H1 (cell line): ENCODE measurements at regions not wholly inside any gene's neighbourhood (a gene's known extent, or its start where the extent isn't known, plus 50 kb on each side); places are given as distances from the start of the nearest gene placed in this dataset.

Experiments
- CTCF ChIA-PET: fragments of 300-600 bp; sonication (Branson Sonifier 250); formaldehyde crosslinking; loops from one replicate; lab custom pipeline; 2021; ENCODE audit not compliant: partially characterized antibody; lab: Charles Lee
- POLR2A ChIA-PET: fragments of 300-600 bp; sonication (Branson Sonifier 250); formaldehyde crosslinking; loops from one replicate; lab custom pipeline; 2021; ENCODE audit warnings: inconsistent platforms; ENCODE audit not compliant: partially characterized antibody; lab: Charles Lee
- DNase-seq, 2 experiments: peaks; one replicate each; pipeline versions ENCODE4 v3.0.0 to v3.0.0-alpha.2; 2010 to 2022; ENCODE audit warnings: low spot score in 2 of 2, low read depth in 1 of 2, mixed read lengths in 1 of 2
- FAIRE-seq: peaks from 2 replicates; lab custom pipeline; 2011; peaks lifted over from hg19 to GRCh38; lab: Jason Lieb, UNC
- H2AFZ ChIP-seq: 2 replicates; pipeline ENCODE4 v1.8.1; 2012; ENCODE audit warnings: low read length, inconsistent platforms
- H2AK5ac ChIP-seq: 2 replicates; pipeline ENCODE4 v1.6.1; 2013; ENCODE audit warnings: low read depth, low read length
- H2BK120ac ChIP-seq: replicated peaks from 2 replicates; pipeline ENCODE3; 2013; ENCODE audit warnings: low read depth, low read length, inconsistent platforms
- H2BK12ac ChIP-seq: 2 replicates; pipeline ENCODE4 v1.6.1; 2013; ENCODE audit warnings: low read depth, low read length
- H2BK15ac ChIP-seq: 2 replicates; pipeline ENCODE4 v1.6.1; 2013; ENCODE audit warnings: low read length
- H2BK20ac ChIP-seq: 2 replicates; pipeline ENCODE4 v1.6.1; 2013; ENCODE audit warnings: low read length
- H2BK5ac ChIP-seq: 2 replicates; pipeline ENCODE4 v1.6.1; 2013; ENCODE audit warnings: low read depth, low read length
- H3K14ac ChIP-seq: 2 replicates; pipeline ENCODE4 v1.6.1; 2013; ENCODE audit warnings: inconsistent platforms; ENCODE audit not compliant: insufficient read length
- H3K18ac ChIP-seq: 2 replicates; pipeline ENCODE4 v1.6.1; 2013; ENCODE audit warnings: low read length; ENCODE audit errors: extremely low read depth
- H3K23ac ChIP-seq: 2 replicates; pipeline ENCODE4 v1.6.1; 2013; ENCODE audit warnings: inconsistent platforms; ENCODE audit not compliant: insufficient read length
- H3K23me2 ChIP-seq: 2 replicates; pipeline ENCODE4 v1.6.1; 2013; ENCODE audit warnings: low read depth, low read length
- H3K27ac ChIP-seq: 2 replicates; pipeline ENCODE4 v1.6.1; 2011; ENCODE audit warnings: low read depth, low read length, inconsistent platforms
- H3K27me3 ChIP-seq, 4 experiments: replicated peaks in 1 of 4; 1 replicate in 1 of 4; 2 replicates in 3 of 4; pipeline versions ENCODE4 v1.6.1 to v1.8.1; 2011 to 2013; ENCODE audit warnings: low read length in 3 of 4, mild to moderate bottlenecking in 3 of 4, inconsistent platforms in 2 of 4, mixed read lengths in 2 of 4, moderate library complexity in 1 of 4; ENCODE audit not compliant: control insufficient read depth in 3 of 4, insufficient read depth in 3 of 4; ENCODE audit errors: extremely low read depth in 1 of 4
- H3K36me3 ChIP-seq, 4 experiments: 2 replicates each; pipeline versions ENCODE4 v1.6.1 to v1.8.1; 2011 to 2013; ENCODE audit warnings: mild to moderate bottlenecking in 4 of 4, low read length in 3 of 4, moderate library complexity in 2 of 4, control low read depth in 1 of 4, inconsistent platforms in 1 of 4; ENCODE audit not compliant: insufficient read depth in 4 of 4, control insufficient read depth in 2 of 4
- H3K4ac ChIP-seq: replicated peaks from 2 replicates; pipeline ENCODE3; 2013; ENCODE audit warnings: low read length, low read depth, mixed read lengths, inconsistent platforms; ENCODE audit not compliant: insufficient read length
- H3K4me1 ChIP-seq, 4 experiments: replicated peaks in 1 of 4; 1 replicate in 1 of 4; 2 replicates in 3 of 4; pipeline versions ENCODE4 v1.6.1 to v1.8.1; 2011 to 2013; ENCODE audit warnings: low read length in 3 of 4, inconsistent platforms in 2 of 4, mixed read lengths in 1 of 4; ENCODE audit not compliant: insufficient read depth in 4 of 4, control insufficient read depth in 3 of 4
- H3K4me2 ChIP-seq, 2 experiments: 2 replicates each; pipeline versions ENCODE4 v1.6.1 to v1.8.1; 2011 to 2013; ENCODE audit warnings: low read depth in 2 of 2, low read length in 2 of 2, control low read depth in 1 of 2, inconsistent platforms in 1 of 2, mild to moderate bottlenecking in 1 of 2; ENCODE audit not compliant: insufficient read depth in 1 of 2
- H3K4me3 ChIP-seq, 4 experiments: fragments of 200-600, 300-600 bp in 1 of 4; sonication (generic), shearing (Covaris generic), sonication (Bioruptor Twin) in 1 of 4; 2 replicates each; pipeline versions ENCODE4 v1.5.1 to v1.8.1; 2011 to 2016; ENCODE audit warnings: low read length in 4 of 4, low read depth in 3 of 4, control low read depth in 2 of 4, inconsistent platforms in 2 of 4, mild to moderate bottlenecking in 2 of 4, mixed read lengths in 1 of 4, moderate library complexity in 1 of 4; ENCODE audit not compliant: insufficient read depth in 2 of 4; ENCODE audit errors: extremely low read depth in 1 of 4
- H3K56ac ChIP-seq: replicated peaks from 2 replicates; pipeline ENCODE3; 2013; ENCODE audit warnings: low read depth, mild to moderate bottlenecking, mixed read lengths, low read length, inconsistent platforms; ENCODE audit not compliant: insufficient read length
- H3K79me1 ChIP-seq: 2 replicates; pipeline ENCODE4 v1.6.1; 2013; ENCODE audit warnings: low read depth, low read length, control low read depth
- H3K79me2 ChIP-seq, 2 experiments: 2 replicates each; pipeline versions ENCODE4 v1.6.1 to v1.8.1; 2012 to 2013; ENCODE audit warnings: low read length in 2 of 2, mild to moderate bottlenecking in 2 of 2, inconsistent platforms in 1 of 2; ENCODE audit not compliant: insufficient read depth in 2 of 2, control insufficient read depth in 1 of 2
- H3K9ac ChIP-seq, 4 experiments: replicated peaks in 1 of 4; 1 replicate in 1 of 4; 2 replicates in 3 of 4; pipeline versions ENCODE4 v1.6.1 to v1.8.1; 2011 to 2013; ENCODE audit warnings: low read depth in 3 of 4, low read length in 3 of 4, control low read depth in 2 of 4, mild to moderate bottlenecking in 2 of 4, moderate library complexity in 2 of 4, inconsistent platforms in 1 of 4; ENCODE audit errors: extremely low read depth in 1 of 4
- H3K9me3 ChIP-seq, 2 experiments: 2 replicates each; pipeline versions ENCODE4 v1.6.1 to v1.8.1; 2012 to 2013; ENCODE audit warnings: mild to moderate bottlenecking in 2 of 2, moderate library complexity in 2 of 2, control low read depth in 1 of 2, inconsistent platforms in 1 of 2, low read depth in 1 of 2, low read length in 1 of 2, mixed read lengths in 1 of 2; ENCODE audit not compliant: insufficient read depth in 2 of 2
- H4K20me1 ChIP-seq, 2 experiments: replicated peaks in 1 of 2; 2 replicates each; pipeline versions ENCODE3 to v1.8.1; 2011 to 2013; ENCODE audit warnings: inconsistent platforms in 2 of 2, low read length in 2 of 2, mild to moderate bottlenecking in 1 of 2; ENCODE audit not compliant: insufficient read depth in 2 of 2, control insufficient read depth in 1 of 2
- H4K5ac ChIP-seq: 2 replicates; pipeline ENCODE4 v1.6.1; 2013; ENCODE audit warnings: low read length, low read depth, mixed read lengths, inconsistent platforms; ENCODE audit not compliant: insufficient read length
- H4K8ac ChIP-seq: 2 replicates; pipeline ENCODE4 v1.8.0; 2013; ENCODE audit warnings: mild to moderate bottlenecking, moderate library complexity, low read length, inconsistent platforms; ENCODE audit not compliant: insufficient read depth; ENCODE audit errors: extremely low read depth
- H4K91ac ChIP-seq: replicated peaks from 2 replicates; pipeline ENCODE3; 2013; ENCODE audit warnings: low read length, mixed read lengths, inconsistent platforms; ENCODE audit not compliant: insufficient read length
- EP300 ChIP-seq, 2 experiments: IDR thresholded peaks; 1 replicate in 1 of 2; 2 replicates in 1 of 2; pipeline ENCODE4 v1.6.1; 2011 to 2012; ENCODE audit warnings: low read depth in 2 of 2, low read length in 2 of 2, mild to moderate bottlenecking in 2 of 2, borderline replicate concordance in 1 of 2, inconsistent platforms in 1 of 2, moderate library complexity in 1 of 2
- EZH2 ChIP-seq: fragments of 200-600 bp; sonication (generic); IDR thresholded peaks from 2 replicates; pipeline ENCODE4 v1.7.1; 2012; ENCODE audit warnings: low read depth, mild to moderate bottlenecking, moderate library complexity, low read length, inconsistent platforms; ENCODE audit not compliant: severe bottlenecking
- GABPA ChIP-seq: IDR thresholded peaks from 2 replicates; pipeline ENCODE4 v1.6.1; 2011; ENCODE audit warnings: mild to moderate bottlenecking, low read length, moderate library complexity, borderline replicate concordance; ENCODE audit not compliant: insufficient read depth
- GTF2F1 ChIP-seq: IDR thresholded peaks from 2 replicates; pipeline ENCODE4 v1.6.1; 2012; ENCODE audit warnings: low read depth, low read length, improper control_type of control experiment, borderline replicate concordance
- HDAC2 ChIP-seq, 2 experiments: fragments of 300-600 bp in 1 of 2; sonication (generic) in 1 of 2; IDR thresholded peaks; 2 replicates each; pipeline ENCODE4 v1.6.1; 2011 to 2012; ENCODE audit warnings: low read depth in 2 of 2, low read length in 2 of 2, mild to moderate bottlenecking in 2 of 2, moderate library complexity in 2 of 2, borderline replicate concordance in 1 of 2, inconsistent platforms in 1 of 2
- HDAC6 ChIP-seq: IDR thresholded peaks from one replicate; pipeline ENCODE4 v1.7.1; 2012; ENCODE audit warnings: low read depth, mild to moderate bottlenecking, inconsistent platforms, low read length, moderate library complexity
- KDM1A ChIP-seq: fragments of 200-600, 300-600 bp; sonication (generic); IDR thresholded peaks from 2 replicates; pipeline ENCODE4 v1.7.1; 2016; ENCODE audit warnings: mild to moderate bottlenecking, low read length, borderline replicate concordance
- NRF1 ChIP-seq: IDR thresholded peaks from 2 replicates; pipeline ENCODE4 v1.6.1; 2011; ENCODE audit warnings: mild to moderate bottlenecking, low read depth, low read length, improper control_type of control experiment
- RBBP5 ChIP-seq: IDR thresholded peaks from 2 replicates; pipeline ENCODE4 v1.7.1; 2012; ENCODE audit warnings: low read depth, mild to moderate bottlenecking, inconsistent platforms, low read length, moderate library complexity, borderline replicate concordance
- RFX5 ChIP-seq: IDR thresholded peaks from 2 replicates; pipeline ENCODE4 v1.6.1; 2011; ENCODE audit warnings: low read depth, low read length, improper control_type of control experiment, borderline replicate concordance
- SAP30 ChIP-seq: fragments of 300-600 bp; sonication (generic); IDR thresholded peaks from 2 replicates; pipeline ENCODE4 v1.7.1; 2012; ENCODE audit warnings: low read length, moderate library complexity, mild to moderate bottlenecking, inconsistent platforms; ENCODE audit not compliant: insufficient read depth, insufficient replicate concordance
- TAF7 ChIP-seq: optimal IDR thresholded peaks from 2 replicates; pipeline ENCODE3; 2011; ENCODE audit warnings: low read depth, mild to moderate bottlenecking, inconsistent platforms, low read length, moderate library complexity, borderline replicate concordance
- YY1 ChIP-seq: IDR thresholded peaks from 2 replicates; pipeline ENCODE4 v1.6.1; 2011; ENCODE audit warnings: low read depth, mild to moderate bottlenecking, low read length
- WGBS, 2 experiments: shearing (Covaris generic) in 1 of 2; methylation state at CpG; one replicate each; pipeline versions ENCODE4 v1.1.6 to v1.1.7; 2013 to 2015; ENCODE audit warnings: low lambda C conversion rate in 2 of 2, mixed read lengths in 2 of 2, inconsistent platforms in 1 of 2, low coverage in 1 of 2, missing lambda C conversion rate in 1 of 2; ENCODE audit not compliant: insufficient replicate concordance in 2 of 2, insufficient coverage in 1 of 2, insufficient read length in 1 of 2; ENCODE audit errors: extremely low coverage in 1 of 2, missing lambda C conversion rate in 1 of 2; 5-methylcytosine and 5-hydroxymethylcytosine counted together
- TF ChIP-seq, protein P1 (sequence below): IDR thresholded peaks from 2 replicates; pipeline ENCODE4 v1.6.1; 2012; ENCODE audit warnings: inconsistent platforms

DNA sequence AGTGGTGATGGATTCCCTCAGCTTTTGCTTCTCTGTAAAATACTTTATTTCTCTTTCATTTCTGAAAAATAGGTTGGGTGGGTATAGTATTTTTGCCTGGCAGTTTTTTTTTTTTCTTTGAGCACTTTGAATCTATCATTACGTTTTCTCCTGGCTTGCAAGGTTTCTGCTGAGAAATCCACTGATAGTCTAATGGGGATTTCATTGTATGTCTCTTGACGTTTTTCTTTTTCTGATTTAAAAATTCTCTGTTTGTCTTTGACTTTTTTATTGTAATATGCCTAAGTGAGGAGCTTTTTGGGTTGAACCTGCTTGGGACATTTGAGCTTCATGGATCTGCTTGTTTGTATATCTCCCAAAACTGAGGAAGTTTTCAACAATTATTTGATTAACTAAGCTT, 606.0 kb downstream of the KCNH5 start:
- 89% methylated on average over 2 of the region's 2 CpGs; no CpG with 5 or more reads in 1 of the 2 experiments for WGBS, 2 experiments
- no peak for TF ChIP-seq RFX5
- no peak for TF ChIP-seq YY1
- no peak for TF ChIP-seq SAP30
- no peak for TF ChIP-seq EZH2
- TF ChIP-seq, protein P1, sequence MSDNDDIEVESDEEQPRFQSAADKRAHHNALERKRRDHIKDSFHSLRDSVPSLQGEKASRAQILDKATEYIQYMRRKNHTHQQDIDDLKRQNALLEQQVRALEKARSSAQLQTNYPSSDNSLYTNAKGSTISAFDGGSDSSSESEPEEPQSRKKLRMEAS, result no peak
- no peak for TF ChIP-seq HDAC2 (IDR thresholded peaks at IDR 0.05; ENCODE audit: borderline replicate concordance in 1 of 2, low read depth in 2 of 2, low read length in 2 of 2)
- TF ChIP-seq KDM1A, result no peak
- TF ChIP-seq GTF2F1, result no peak
- TF ChIP-seq NRF1, result no peak
- no peak for TF ChIP-seq RBBP5
- TF ChIP-seq EP300 (IDR thresholded peaks at IDR 0.05; ENCODE audit: borderline replicate concordance in 1 of 2, low read depth in 2 of 2, low read length in 2 of 2), result no peak
- no peak for TF ChIP-seq HDAC6
- TF ChIP-seq TAF7, result no peak
- no peak for TF ChIP-seq GABPA

More for the DNA sequence above, 606.0 kb downstream of the KCNH5 start:
- Histone ChIP-seq H3K4me2 (no peak overlapping the region), H2BK120ac (no peak overlapping the region), H3K18ac (no peak overlapping the region), H2BK20ac (no peak overlapping the region), H4K20me1 (no peaks in the 10 kb centered on the region), H4K5ac (no peak overlapping the region), H3K4me3 (no peak overlapping the region), H3K23me2 (no peaks in the 10 kb centered on the region), H3K79me1 (no peaks in the 10 kb centered on the region), H3K56ac (no peak overlapping the region), H2AFZ (no peak overlapping the region), H4K91ac (no peak overlapping the region), H4K8ac (no peak overlapping the region), H3K79me2 (no peaks in the 10 kb centered on the region), H2BK12ac (no peak overlapping the region), H3K4me1 (no peaks in the 10 kb centered on the region), H2AK5ac (no peak overlapping the region), H3K27me3 (no peaks in the 10 kb centered on the region), H3K9me3 (peaks cover 16 to 23% of the 10 kb centered on the region in 2 experiments), H3K23ac (no peak overlapping the region), H3K4ac (no peak overlapping the region), H3K27ac (no peak overlapping the region), H3K36me3 (no peaks in the 10 kb centered on the region; a peak in 1 of 8 replicates), H3K9ac (no peak overlapping the region), H2BK5ac (no peak overlapping the region), H2BK15ac (no peak overlapping the region), H3K14ac (no peak overlapping the region)
- no peak for FAIRE-seq
- ChIA-PET CTCF (no interaction called here), POLR2A (no interaction called here)
- DNase-seq, result no peak
